PC-9 (cell line): ENCODE measurements at regions not wholly inside any gene's neighbourhood (a gene's known extent, or its start where the extent isn't known, plus 50 kb on each side); places are given as distances from the start of the nearest gene placed in this dataset.

ENCODE experiments used
- BruUV-seq: library from RNA; stranded (reverse); fragments of 400-500 nt; replicated peaks from 2 replicates; lab custom pipeline; 2021; lab: Mats Ljungman, UMichigan
- CTCF ChIA-PET: fragments of 300-600 bp; sonication (Branson Sonifier 250); formaldehyde crosslinking; loops from one replicate; lab custom pipeline; 2022; ENCODE audit warnings: antibody characterized with exemption; lab: Charles Lee
- POLR2A ChIA-PET: fragments of 300-600 bp; sonication (Branson Sonifier 250); formaldehyde crosslinking; loops from one replicate; lab custom pipeline; 2022; ENCODE audit warnings: antibody characterized with exemption; ENCODE audit not compliant: unreplicated experiment; lab: Charles Lee
- DNase-seq, 2 experiments: peaks; one replicate each; pipeline versions ENCODE4 v3.0.0 to v3.0.0-alpha.2; 2015 to 2022; ENCODE audit warnings: mixed read lengths in 1 of 2
- H2AFZ ChIP-seq: fragments of 200-600 bp; sonication (generic); 2 replicates; pipeline ENCODE4 v1.8.1; 2017; ENCODE audit warnings: antibody characterized with exemption
- H3F3A ChIP-seq: fragments of 200-600 bp; sonication (generic); 2 replicates; pipeline ENCODE4 v1.8.1; 2017; ENCODE audit warnings: antibody characterized with exemption, mild to moderate bottlenecking, low read depth; ENCODE audit not compliant: insufficient read depth
- H3K27ac ChIP-seq: fragments of 200-600 bp; sonication (generic); 2 replicates; pipeline ENCODE4 v1.6.1; 2016; ENCODE audit warnings: mixed run types
- H3K27me3 ChIP-seq: fragments of 200-600 bp; sonication (generic); 2 replicates; pipeline ENCODE4 v1.6.1; 2016; ENCODE audit warnings: low read depth, mixed run types; ENCODE audit not compliant: insufficient read depth
- H3K36me3 ChIP-seq: fragments of 200-600 bp; sonication (generic); 2 replicates; pipeline ENCODE4 v1.6.1; 2016; ENCODE audit warnings: low read depth, mixed run types
- H3K4me1 ChIP-seq: fragments of 200-600 bp; sonication (generic); replicated peaks from 2 replicates; pipeline ENCODE4 v1.6.1; 2016; ENCODE audit warnings: mixed run types; ENCODE audit not compliant: insufficient read depth
- H3K4me2 ChIP-seq: fragments of 200-600 bp; sonication (generic); 2 replicates; pipeline ENCODE4 v1.6.1; 2017; ENCODE audit warnings: mixed run types
- H3K4me3 ChIP-seq: fragments of 200-600 bp; sonication (generic); 2 replicates; pipeline ENCODE4 v1.6.1; 2016; ENCODE audit warnings: mixed run types
- H3K79me2 ChIP-seq: fragments of 200-600 bp; sonication (generic); 2 replicates; pipeline ENCODE4 v1.6.1; 2017; ENCODE audit warnings: low read depth, mixed run types
- H3K9me2 ChIP-seq: fragments of 200-600 bp; sonication (generic); 2 replicates; pipeline ENCODE4 v1.8.1; 2017; ENCODE audit warnings: mild to moderate bottlenecking; ENCODE audit not compliant: insufficient read depth
- H3K9me3 ChIP-seq: fragments of 200-600 bp; sonication (generic); 2 replicates; pipeline ENCODE4 v1.8.1; 2016; ENCODE audit warnings: low read depth; ENCODE audit not compliant: insufficient read depth
- H4K20me1 ChIP-seq: fragments of 200-600 bp; sonication (generic); 2 replicates; pipeline ENCODE4 v1.8.1; 2017; ENCODE audit not compliant: insufficient read depth
- CTCF ChIP-seq: fragments of 200-600 bp; sonication (generic); conservative IDR thresholded peaks from 2 replicates; pipeline ENCODE4 v1.6.1; 2017; ENCODE audit warnings: mixed run types, antibody characterized with exemption, mild to moderate bottlenecking, moderate library complexity
- EZH2 ChIP-seq: fragments of 200-600 bp; sonication (generic); IDR thresholded peaks from 2 replicates; pipeline ENCODE4 v1.8.0; 2017; ENCODE audit warnings: antibody characterized with exemption, low read depth
- intact Hi-C: fragments of 100-400 bp; cut with micrococcal nuclease; formaldehyde crosslinking; loops from one replicate; pipeline ENCODE4 v1.10.0; 2022; ENCODE audit not compliant: unreplicated experiment

- intact Hi-C loops: loop anchor here (5.0 kb wide), 1 partner anchor 430 kb away; no protein-coding TSS in a partner anchor
- POLR2A ChIA-PET: no interaction called here
- Histone ChIP-seq H3F3A (peaks cover 3% of the 10 kb centered on the region; the same call in 1 of the 2 replicates), H3K36me3 (no peaks in the 10 kb centered on the region), H3K27ac (no peak overlapping the region), H3K27me3 (no peaks in the 10 kb centered on the region), H3K4me3 (no peak overlapping the region), H4K20me1 (no peaks in the 10 kb centered on the region), H3K4me1 (no peaks in the 10 kb centered on the region), H3K9me2 (no peaks in the 10 kb centered on the region), H3K4me2 (peak overlapping the region; percentile 44), H3K79me2 (no peaks in the 10 kb centered on the region), H2AFZ (no peak overlapping the region), H3K9me3 (no peaks in the 10 kb centered on the region)
- no TSS peak for BruUV-seq
- TF ChIP-seq CTCF (peak; percentile 93), EZH2 (no peak)
- CTCF ChIA-PET: interaction anchor here (0.6 to 1.0 kb wide), 4 partner anchors 417 to 1101 kb away, joined by 3 to 7 read pairs (median 4); no protein-coding TSS in a partner anchor
- peak in 1 of 2 experiments; percentile 43 for DNase-seq
These were observed 70.4 kb upstream of the TARDBP start for GRCh38 chr1:10941891-10942541.

- no peak for DNase-seq
- Histone ChIP-seq H3K4me3 (no peak overlapping the region), H3K4me1 (no peaks in the 10 kb centered on the region), H2AFZ (no peak overlapping the region), H3K9me3 (no peaks in the 10 kb centered on the region), H3K9me2 (no peaks in the 10 kb centered on the region), H4K20me1 (no peaks in the 10 kb centered on the region), H3K36me3 (no peaks in the 10 kb centered on the region), H3K79me2 (no peaks in the 10 kb centered on the region), H3K4me2 (no peak overlapping the region), H3K27ac (no peak overlapping the region), H3F3A (peaks cover 3% of the 10 kb centered on the region; the same call in 1 of the 2 replicates), H3K27me3 (no peaks in the 10 kb centered on the region)
- BruUV-seq: no TSS peak
- TF ChIP-seq CTCF (no peak), EZH2 (no peak)
- intact Hi-C loops: loop anchor here (5.0 kb wide), 1 partner anchor 430 kb away; no protein-coding TSS in a partner anchor
- ChIA-PET CTCF (interaction anchor here (0.6 to 1.0 kb wide), 4 partner anchors 417 to 1101 kb away, joined by 3 to 7 read pairs (median 4); no protein-coding TSS in a partner anchor), POLR2A (no interaction called here)
These were observed 69.9 kb upstream of the TARDBP start for GRCh38 chr1:10942542-10942912.

- CTCF ChIA-PET: no interaction called here
- Histone ChIP-seq H3K27me3 (no peaks in the 10 kb centered on the region), H3K4me2 (no peak overlapping the region), H2AFZ (no peak overlapping the region), H4K20me1 (no peaks in the 10 kb centered on the region), H3K9me2 (no peaks in the 10 kb centered on the region), H3K36me3 (no peaks in the 10 kb centered on the region), H3K4me1 (no peaks in the 10 kb centered on the region), H3F3A (peaks cover 3% of the 10 kb centered on the region; the same call in 1 of the 2 replicates), H3K27ac (no peak overlapping the region), H3K79me2 (no peaks in the 10 kb centered on the region), H3K4me3 (no peak overlapping the region), H3K9me3 (no peaks in the 10 kb centered on the region)
- intact Hi-C loops: loop anchor here (5.0 kb wide), 1 partner anchor 431 kb away; no protein-coding TSS in a partner anchor
- POLR2A ChIA-PET: no interaction called here
- DNase-seq: no peak
- no peak for TF ChIP-seq EZH2
- TF ChIP-seq CTCF: no peak
- no TSS peak for BruUV-seq
These were observed 69.4 kb upstream of the TARDBP start for GRCh38 chr1:10943041-10943440.
